ENCODE measurements at regions not wholly inside any gene's neighbourhood (a gene's known extent, or its start where the extent isn't known, plus 50 kb on each side); places are given as distances from the start of the nearest gene placed in this dataset.

DNA sequence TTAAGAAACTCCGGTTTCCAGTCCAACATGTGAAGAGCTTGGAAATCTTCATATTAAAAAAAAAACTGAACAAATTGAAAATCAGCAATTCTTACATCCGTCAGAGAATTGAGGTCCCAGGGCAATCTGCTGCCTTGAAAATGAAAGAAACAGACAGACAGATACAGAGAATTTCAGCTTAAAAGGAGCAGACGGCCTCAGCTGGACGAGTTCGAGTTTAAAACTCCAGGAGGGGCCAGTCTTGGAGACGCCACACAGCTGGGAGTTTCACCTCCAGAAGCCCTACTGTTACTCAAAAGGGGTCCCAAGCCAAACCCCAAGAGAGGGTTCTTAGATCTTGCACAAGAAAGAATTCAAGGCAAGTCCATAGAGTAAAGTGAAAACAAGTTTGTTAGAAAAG, 226.5 kb upstream of the ARL4C start:
- Histone ChIP-seq H3K27ac (no peak overlapping the region), H3K9me3 (no peaks in the 10 kb centered on the region), H3K4me1 (0 out of 3 replicates have a peak, but pooled peaks cover 3% of the 10 kb centered on the region), H3K4me3 (no peak overlapping the region), H3K4me2 (no peak overlapping the region)
- TF ChIP-seq PBX3 (IDR thresholded peaks at IDR 0.05) (no peak), GATA3 (IDR thresholded peaks at IDR 0.05; ENCODE audit: borderline replicate concordance) (no peak), FOSL2 (IDR thresholded peaks at IDR 0.05) (no peak), FOSL2 (CRISPR knock-in tag; IDR thresholded peaks at IDR 0.05) (no peak), ZFP36 (IDR thresholded peaks at IDR 0.05; ENCODE audit: borderline replicate concordance, partially characterized antibody) (no peak), CEBPB (IDR thresholded peaks at IDR 0.05) (no peak), RNF2 (IDR thresholded peaks at IDR 0.05; ENCODE audit: borderline replicate concordance, low read depth) (no peak), CHD2 (IDR thresholded peaks at IDR 0.05; ENCODE audit: low read length, partially characterized antibody) (no peak), MYC (IDR thresholded peaks at IDR 0.05; ENCODE audit: borderline replicate concordance, low read length) (no peak), POLR2A (IDR thresholded peaks at IDR 0.05; ENCODE audit: low read length) (no peak), CBX8 (IDR thresholded peaks at IDR 0.05) (no peak), E2F6 (IDR thresholded peaks at IDR 0.05; ENCODE audit: borderline replicate concordance, low read depth) (no peak), POLR2AphosphoS2 (conservative IDR thresholded peaks at IDR 0.05; ENCODE audit: low read length) (no peak), MAX (IDR thresholded peaks at IDR 0.05) (no peak), HEYL (CRISPR knock-in tag; IDR thresholded peaks at IDR 0.05) (no peak), RARB (CRISPR knock-in tag; IDR thresholded peaks at IDR 0.05) (no peak), NFE2L2 (conservative IDR thresholded peaks at IDR 0.05; ENCODE audit: low read length) (no peak), EHF (CRISPR knock-in tag; IDR thresholded peaks at IDR 0.05) (no peak), BHLHE40 (IDR thresholded peaks at IDR 0.05; ENCODE audit: low read depth, low read length) (no peak), CBX2 (IDR thresholded peaks at IDR 0.05; ENCODE audit: borderline replicate concordance, low read depth) (no peak)
- WGBS (ENCODE audit: missing lambda C conversion rate): 89% methylated on average over 6 of the region's 6 CpGs
- FAIRE-seq (no peak), ATAC-seq (no peak), DNase-seq (ENCODE audit: low read depth in 1 of 2, low spot score in 1 of 2) (no peak)
- POLR2A ChIA-PET: no interaction called here
- CTCF ChIA-PET: interaction anchor here (0.7 kb wide), 1 partner anchor 70 kb away, joined by 3 read pairs; no protein-coding TSS in a partner anchor

- Histone ChIP-seq H3K4me1 (0 out of 3 replicates have a peak, but pooled peaks cover 3% of the 10 kb centered on the region), H3K4me3 (no peak overlapping the region), H3K4me2 (no peak overlapping the region), H3K27ac (no peak overlapping the region), H3K9me3 (no peaks in the 10 kb centered on the region)
- FAIRE-seq: no peak
- TF ChIP-seq NR3C1 (IDR thresholded peaks at IDR 0.05) (no peak), MAX (IDR thresholded peaks at IDR 0.05) (no peak), EHMT2 (IDR thresholded peaks at IDR 0.05; ENCODE audit: low read depth) (no peak), MAFK (IDR thresholded peaks at IDR 0.05; ENCODE audit: partially characterized antibody) (no peak), SREBF2 (IDR thresholded peaks at IDR 0.05) (no peak), POLR2AphosphoS2 (conservative IDR thresholded peaks at IDR 0.05; ENCODE audit: low read length) (no peak), KDM1A (IDR thresholded peaks at IDR 0.05; ENCODE audit: low read depth) (no peak), ZNF302 (CRISPR knock-in tag; IDR thresholded peaks at IDR 0.05) (no peak), HOXA7 (CRISPR knock-in tag; IDR thresholded peaks at IDR 0.05) (no peak), ZC3H11A (IDR thresholded peaks at IDR 0.05) (no peak), TP53 (CRISPR knock-in tag; IDR thresholded peaks at IDR 0.05) (no peak), E2F6 (IDR thresholded peaks at IDR 0.05; ENCODE audit: borderline replicate concordance, low read depth) (no peak), POLR2A (IDR thresholded peaks at IDR 0.05; ENCODE audit: low read length) (no peak), BCL3 (IDR thresholded peaks at IDR 0.05) (no peak)
- no peak for ATAC-seq
- CTCF ChIA-PET: no interaction called here
- no peak for DNase-seq (ENCODE audit: low read depth in 1 of 2, low spot score in 1 of 2)
- POLR2A ChIA-PET: no interaction called here
Measured at GRCh38 chr2:234722176-234722575, 225.3 kb upstream of the ARL4C start.
